GM21723 (cell line): ENCODE measurements at regions not wholly inside any gene's neighbourhood (a gene's known extent, or its start where the extent isn't known, plus 50 kb on each side); places are given as distances from the start of the nearest gene placed in this dataset.

Experiments
- ATAC-seq: cut with Tn5 transposase; IDR thresholded peaks from one replicate; pipeline ENCODE4 v1.9.1; 2021; ENCODE audit warnings: mild to moderate bottlenecking, moderate library complexity; ENCODE audit not compliant: unreplicated experiment

DNA sequence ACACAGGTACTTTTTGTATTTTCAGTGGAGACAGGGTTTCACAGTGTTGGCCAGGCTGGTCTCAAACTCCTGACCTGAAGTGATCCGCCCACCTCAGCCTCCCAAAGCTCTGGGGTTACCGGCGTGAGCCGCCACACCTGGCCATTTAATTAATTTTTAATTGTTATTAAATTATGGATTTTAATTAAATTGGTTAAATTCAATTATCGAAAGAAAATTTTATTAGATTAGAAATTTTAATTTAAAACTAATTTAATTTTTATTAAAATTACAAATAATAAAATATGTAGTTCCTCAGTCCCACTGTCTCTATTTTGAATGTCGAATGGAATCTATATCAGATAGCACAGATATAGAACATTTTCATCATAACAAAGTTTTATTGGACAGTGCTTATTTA, 416.5 kb downstream of the GABRG2 start:
- no peak for ATAC-seq

GRCh38 chr5:162484986-162485385, 417.4 kb downstream of the GABRG2 start:
- ATAC-seq = no peak

GRCh38 chr5:162485666-162486292, 418.2 kb downstream of the GABRG2 start:
- no peak for ATAC-seq

GRCh38 chr5:162487528-162488525, 420.3 kb downstream of the GABRG2 start:
- no peak for ATAC-seq

- no peak for ATAC-seq
Observed at GRCh38 chr5:162496100-162496808, 428.7 kb downstream of the GABRG2 start.

DNA sequence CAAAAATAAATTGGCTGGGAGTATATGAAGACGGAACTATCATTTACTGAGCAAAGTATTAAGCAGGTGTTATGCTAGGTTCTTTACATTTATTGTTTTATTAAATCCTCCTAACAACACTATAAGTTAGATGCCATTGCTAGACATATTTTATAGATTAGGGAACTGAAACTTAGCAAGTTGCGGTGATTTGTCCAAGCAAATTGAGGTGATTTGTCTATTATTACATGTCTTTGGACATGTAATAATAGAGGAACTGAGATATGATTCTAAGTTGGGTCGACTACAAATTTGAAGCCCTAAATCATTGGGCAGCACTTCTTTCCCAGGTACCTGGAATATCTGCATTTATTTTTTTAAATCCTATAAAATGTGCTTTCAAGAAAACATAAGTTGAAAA, 429.9 kb downstream of the GABRG2 start:
- no peak for ATAC-seq

- ATAC-seq = no peak
Observed at GRCh38 chr5:162502780-162503179, 435.2 kb downstream of the GABRG2 start.

DNA sequence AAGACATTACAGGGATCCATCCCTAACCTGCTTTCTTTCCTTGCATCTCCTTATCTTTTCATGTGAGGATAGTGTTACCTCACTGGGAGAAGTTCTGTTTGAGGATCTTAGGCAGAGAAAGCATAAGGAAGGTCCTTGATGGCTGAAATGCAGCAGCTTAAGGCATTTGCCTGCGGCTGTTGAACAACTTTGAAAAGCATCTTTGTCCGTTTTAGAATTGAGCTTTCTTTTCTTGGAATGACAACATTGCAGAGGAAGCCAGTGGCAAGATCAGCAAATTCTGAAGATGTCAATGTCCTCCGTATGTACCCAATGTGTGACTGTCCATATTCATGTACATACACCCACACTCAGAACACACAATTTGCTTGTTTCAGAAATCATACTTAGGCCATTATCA, 436.2 kb downstream of the GABRG2 start:
- ATAC-seq = no peak

DNA sequence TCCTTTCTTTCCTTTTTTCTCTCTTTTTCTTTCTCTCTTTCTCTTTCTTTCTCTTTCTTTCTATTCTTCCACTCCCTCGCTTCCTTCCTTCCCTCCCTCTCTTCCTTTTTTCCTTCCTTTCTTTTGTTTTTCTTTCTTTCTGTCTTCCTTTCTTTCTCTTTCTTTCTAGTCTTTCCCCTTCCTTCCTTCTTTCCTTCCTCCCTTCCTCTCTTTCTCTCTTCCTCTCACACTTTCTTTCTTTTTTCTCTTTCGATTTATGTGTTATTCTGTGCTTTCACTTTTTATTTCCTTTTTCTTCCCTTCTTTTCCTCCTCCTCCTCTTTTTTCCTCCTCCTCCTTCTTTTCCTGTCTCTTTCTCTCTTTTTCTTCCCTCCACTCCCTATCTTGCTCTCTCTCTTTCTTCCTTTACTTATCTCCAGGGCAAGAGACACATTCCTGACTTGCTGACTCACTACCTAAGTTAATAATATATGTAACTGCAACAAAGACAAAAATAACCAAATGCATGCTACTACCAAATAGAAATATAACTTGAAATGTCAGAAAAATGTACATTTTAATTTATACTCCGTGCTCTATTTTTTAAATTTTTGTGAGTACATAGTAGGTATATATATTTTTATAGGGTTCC, 445.5 kb downstream of the GABRG2 start:
- no peak for ATAC-seq

DNA sequence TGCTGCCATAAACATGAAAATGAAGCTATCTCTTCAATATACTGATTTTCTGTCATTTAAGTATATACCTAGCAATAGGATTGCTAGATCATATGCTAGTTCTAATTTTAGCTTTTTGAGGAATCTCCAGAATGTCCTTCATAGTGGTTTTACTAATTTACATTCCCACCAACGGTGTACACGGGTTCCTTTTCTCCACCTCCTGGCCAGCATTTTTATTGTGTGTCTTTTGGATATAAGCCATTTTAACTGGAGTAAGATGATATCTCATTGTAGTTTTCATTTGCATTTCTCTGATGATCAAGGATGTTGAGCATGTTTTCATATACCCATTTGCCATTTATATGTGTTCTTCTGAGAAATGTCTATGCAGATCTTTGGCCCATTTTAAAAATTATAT, 446.5 kb downstream of the GABRG2 start:
- no peak for ATAC-seq

DNA sequence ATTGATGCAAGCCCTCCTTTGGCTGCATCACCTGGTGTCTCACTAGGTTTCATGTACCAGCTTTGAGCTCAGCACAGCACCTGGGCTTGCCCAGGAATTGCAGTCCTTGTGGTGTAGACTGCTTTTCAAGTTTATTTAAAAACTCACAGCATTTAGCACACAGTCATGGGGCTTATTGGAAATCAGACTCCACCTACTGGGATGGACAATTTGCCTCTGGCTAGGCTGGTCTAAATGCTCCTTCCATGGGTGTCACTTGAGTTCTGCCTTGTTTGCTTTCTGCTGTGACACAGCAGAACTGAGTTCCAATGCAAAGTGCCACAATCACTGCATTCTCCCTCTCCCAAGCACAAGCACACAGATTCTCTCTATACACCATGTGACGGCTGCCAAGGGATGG, 453.3 kb downstream of the GABRG2 start:
- ATAC-seq = no peak

DNA sequence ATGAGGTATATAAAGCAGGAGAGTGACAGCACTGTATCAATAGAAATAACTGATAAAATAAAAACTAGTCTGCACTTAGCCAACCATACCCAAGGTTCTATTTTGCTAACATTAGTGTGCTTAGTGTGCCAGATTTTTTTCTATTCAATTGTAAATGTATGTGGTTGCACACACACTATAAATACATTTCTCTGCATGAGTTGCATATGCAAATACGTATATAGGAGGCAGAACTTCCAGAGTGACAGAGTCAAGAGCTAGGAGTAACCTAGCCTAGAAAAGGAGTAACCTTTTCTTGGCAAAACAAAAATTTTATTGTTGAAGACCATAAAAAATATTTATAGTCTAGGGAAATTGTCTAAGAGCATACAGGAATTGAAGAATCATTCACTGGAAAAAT, 461.6 kb downstream of the GABRG2 start:
- ATAC-seq = no peak

- ATAC-seq = no peak
Observed at GRCh38 chr5:162529886-162530285, 462.3 kb downstream of the GABRG2 start.

DNA sequence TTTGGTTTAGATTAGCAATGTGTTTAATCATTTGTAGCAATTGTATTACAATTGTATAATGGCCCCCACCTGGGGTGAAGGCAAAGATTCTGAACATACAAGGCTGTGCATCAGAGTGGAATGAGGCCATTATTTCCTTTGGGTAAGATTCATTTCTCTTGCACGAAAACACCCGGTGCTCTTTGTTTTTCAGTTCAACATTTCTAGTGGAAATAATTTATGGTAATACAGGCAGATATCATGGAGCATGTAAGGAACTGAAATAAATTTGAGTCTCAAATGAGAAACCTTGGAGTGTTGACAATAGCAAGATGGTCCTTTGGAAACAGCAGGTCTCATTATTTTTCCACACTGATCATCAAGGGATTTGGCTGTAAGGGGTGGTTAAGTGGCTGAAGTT, 475.9 kb downstream of the GABRG2 start:
- ATAC-seq = no peak

GRCh38 chr5:162544905-162545304, 477.3 kb downstream of the GABRG2 start:
- ATAC-seq = no peak

DNA sequence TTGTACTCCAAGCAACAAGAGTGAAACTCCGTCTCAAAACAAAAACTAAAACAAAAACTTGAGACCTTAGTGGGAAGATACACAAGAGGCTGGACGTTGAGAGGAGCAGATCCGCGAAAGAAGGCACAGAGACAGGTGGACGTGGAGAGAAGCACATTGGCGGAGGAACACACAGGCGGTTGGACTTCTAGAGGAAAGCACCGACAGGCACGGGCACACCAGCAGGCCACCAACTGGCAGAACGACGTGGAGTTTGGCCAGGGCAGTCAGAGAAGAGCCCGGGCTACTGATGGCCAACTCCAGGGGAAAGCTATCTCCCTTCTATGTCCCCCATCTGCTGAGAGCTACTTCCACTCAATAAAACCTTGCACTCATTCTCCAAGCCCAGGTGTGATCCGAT, 482.7 kb downstream of the GABRG2 start:
- ATAC-seq = no peak

DNA sequence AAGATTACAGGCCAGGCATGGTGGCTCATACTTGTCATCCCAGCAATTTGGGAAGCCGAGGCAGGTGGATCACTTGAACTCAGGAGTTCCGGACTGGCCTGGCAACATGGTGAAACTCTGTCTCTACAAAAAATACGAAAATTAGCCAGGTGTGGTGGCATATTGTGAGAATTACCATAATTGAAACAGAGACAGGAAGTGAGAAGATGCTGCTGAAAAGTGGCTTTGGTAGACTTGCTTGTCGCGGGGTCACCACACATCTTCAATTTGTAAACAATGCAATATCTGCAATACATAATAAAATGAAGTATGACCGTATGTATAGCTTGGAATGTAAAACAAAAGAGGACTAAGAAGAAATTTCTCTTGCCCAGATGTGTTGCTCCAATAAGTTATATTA, 490.5 kb downstream of the GABRG2 start:
- ATAC-seq = no peak

DNA sequence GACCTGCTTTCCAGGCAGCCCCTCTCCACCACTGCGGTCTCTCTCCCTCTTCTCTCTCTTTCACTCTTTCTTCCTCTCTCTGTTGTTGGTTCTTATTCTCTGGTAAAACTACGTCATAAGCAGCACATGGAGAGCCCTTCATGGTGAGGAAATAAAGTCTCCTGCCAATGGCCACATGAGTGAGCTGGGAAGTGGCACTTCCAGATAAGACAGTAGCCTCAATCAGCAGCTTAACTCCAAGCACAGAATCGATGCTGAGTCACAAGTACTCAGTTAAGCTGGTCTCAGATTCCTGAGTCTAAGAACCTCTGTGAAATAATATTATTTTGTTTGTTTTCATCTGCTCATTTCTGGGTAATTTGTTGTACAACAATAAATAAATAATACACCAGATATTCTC, 500.1 kb downstream of the GABRG2 start:
- no peak for ATAC-seq

DNA sequence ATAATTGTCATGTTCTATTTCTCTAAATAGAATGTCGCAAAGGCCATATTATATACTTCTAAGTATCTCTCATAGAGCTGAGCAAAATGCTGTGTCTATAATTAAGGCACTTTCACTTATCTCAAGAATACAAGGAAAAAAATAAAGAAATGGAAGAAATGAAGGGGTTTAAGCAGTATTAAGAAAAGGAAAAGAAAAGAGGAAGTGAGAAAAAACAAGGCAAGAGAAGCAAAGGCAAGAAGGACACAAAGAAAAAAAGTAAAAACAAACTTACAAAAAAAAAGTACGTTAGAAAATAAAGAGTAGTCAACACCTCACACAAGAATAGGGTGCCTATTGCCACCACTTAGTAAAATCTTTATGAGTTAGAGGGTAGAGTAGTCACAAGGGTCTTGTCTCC, 506.2 kb downstream of the GABRG2 start:
- no peak for ATAC-seq

GRCh38 chr5:162591724-162592123, 524.2 kb downstream of the GABRG2 start:
- no peak for ATAC-seq

DNA sequence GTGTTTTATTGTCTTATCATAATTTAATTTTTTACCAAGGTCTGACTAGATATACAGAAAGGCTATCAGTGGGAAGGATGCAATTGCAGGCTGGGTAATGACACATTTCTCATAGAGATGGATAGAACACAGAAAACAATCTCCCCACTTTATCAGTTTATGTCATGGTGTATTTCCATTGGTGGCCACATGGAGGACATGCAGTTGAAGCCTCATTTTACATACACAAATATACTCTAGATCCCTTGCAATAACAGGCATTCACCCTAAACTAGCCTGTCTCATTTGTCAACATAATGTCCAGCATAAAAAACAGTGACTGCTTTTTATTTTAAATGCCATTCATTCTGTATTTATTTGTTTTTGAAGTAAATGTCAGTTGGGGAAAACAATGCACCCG, 526.3 kb downstream of the GABRG2 start:
- peak; percentile 65 for ATAC-seq
